Peyer's patch (tissue), 4 donors: ENCODE measurements at regions not wholly inside any gene's neighbourhood (a gene's known extent, or its start where the extent isn't known, plus 50 kb on each side); places are given as distances from the start of the nearest gene placed in this dataset.
A peak's percentile ranks its signal among the peaks of the same experiment; 100 is the strongest.

Source experiments
- DNase-seq, 3 donors: peaks; one replicate each; pipeline ENCODE4 v3.0.0-alpha.2; 2017 to 2019
- H3K27ac ChIP-seq, 4 donors: fragments of 200-600 bp; sonication (generic); one replicate each; pipeline ENCODE4 v1.5.1; 2016 to 2019
- H3K27me3 ChIP-seq, 2 donors: fragments of 200-600 bp; sonication (generic); one replicate each; pipeline ENCODE4 v1.5.1; 2019
- H3K36me3 ChIP-seq, 3 donors: fragments of 200-600 bp; sonication (generic); one replicate each; pipeline ENCODE4 v1.5.1; 2016 to 2019
- H3K4me1 ChIP-seq, 4 donors: fragments of 200-600 bp; sonication (generic); one replicate each; pipeline ENCODE4 v1.5.1; 2016 to 2019
- H3K4me3 ChIP-seq, 4 donors: fragments of 200-600 bp; sonication (generic); 1 replicate in 3 of 4; 2 replicates in 1 of 4; pipeline ENCODE4 v1.5.1; 2016 to 2019; ENCODE audit warnings: mild to moderate bottlenecking in 1 of 4
- H3K9me3 ChIP-seq, 4 donors: fragments of 200-600 bp; sonication (generic); one replicate each; pipeline ENCODE4 v1.5.1; 2016 to 2019; ENCODE audit warnings: mild to moderate bottlenecking in 1 of 4
- POLR2A ChIP-seq, 2 donors: fragments of 450-650 bp; IDR thresholded peaks; one replicate each; pipeline ENCODE4 v1.5.1; 2017; ENCODE audit warnings: antibody characterized with exemption in 2 of 2, mild to moderate bottlenecking in 2 of 2, moderate library complexity in 2 of 2
- TF ChIP-seq, protein P1 (sequence below), 6 experiments: fragments of 450-650 bp in 4 of 6; fragments of 200-600 bp in 2 of 6; sonication (generic) in 1 of 6; IDR thresholded peaks; one replicate each; pipeline ENCODE4 v1.5.1; 2017 to 2019; ENCODE audit warnings: antibody characterized with exemption in 6 of 6, mild to moderate bottlenecking in 3 of 6, moderate library complexity in 1 of 6

DNA sequence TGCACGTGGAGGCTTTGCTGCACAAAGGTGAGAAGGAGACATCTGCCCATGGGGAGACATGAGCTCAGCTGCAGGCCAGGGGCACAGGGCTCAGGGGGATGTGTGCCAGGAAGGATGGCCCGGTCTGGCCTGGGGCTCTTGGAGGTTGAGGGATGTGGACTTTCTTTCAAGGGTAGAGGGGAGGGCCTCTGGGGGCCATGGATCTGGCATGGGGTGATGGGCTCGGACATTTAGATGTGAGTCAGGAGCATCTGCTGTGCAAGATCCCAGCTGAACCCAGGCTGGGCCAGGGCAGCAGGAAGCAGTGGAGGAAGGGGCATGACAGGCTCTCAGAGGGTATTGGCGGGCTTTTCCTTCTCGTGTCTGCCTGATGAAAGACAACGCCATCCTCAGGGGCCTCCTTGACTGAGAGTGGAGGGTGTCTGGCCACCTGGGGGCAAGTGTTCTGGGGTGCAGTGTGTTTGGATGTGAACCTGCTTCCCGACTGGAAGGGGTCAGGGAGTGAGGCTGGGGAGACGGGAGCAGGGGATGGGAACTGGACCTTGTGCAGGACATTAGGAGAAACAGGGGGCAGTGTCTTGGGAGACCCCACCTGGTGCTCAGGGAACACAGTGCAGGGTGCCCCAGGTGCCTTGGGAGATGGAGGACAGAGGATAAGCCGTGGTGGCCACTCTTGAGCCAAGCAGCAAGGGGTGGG lies 156.1 kb downstream of the ERMARD start:
- no peak overlapping the region for H3K27ac ChIP-seq
- no peaks in the 10 kb centered on the region for H3K36me3 ChIP-seq
- DNase-seq, result no peak
- H3K9me3 ChIP-seq, result no peaks in the 10 kb centered on the region
- H3K4me3 ChIP-seq, result no peak overlapping the region
- no peaks in the 10 kb centered on the region for H3K4me1 ChIP-seq
- TF ChIP-seq, protein P1, sequence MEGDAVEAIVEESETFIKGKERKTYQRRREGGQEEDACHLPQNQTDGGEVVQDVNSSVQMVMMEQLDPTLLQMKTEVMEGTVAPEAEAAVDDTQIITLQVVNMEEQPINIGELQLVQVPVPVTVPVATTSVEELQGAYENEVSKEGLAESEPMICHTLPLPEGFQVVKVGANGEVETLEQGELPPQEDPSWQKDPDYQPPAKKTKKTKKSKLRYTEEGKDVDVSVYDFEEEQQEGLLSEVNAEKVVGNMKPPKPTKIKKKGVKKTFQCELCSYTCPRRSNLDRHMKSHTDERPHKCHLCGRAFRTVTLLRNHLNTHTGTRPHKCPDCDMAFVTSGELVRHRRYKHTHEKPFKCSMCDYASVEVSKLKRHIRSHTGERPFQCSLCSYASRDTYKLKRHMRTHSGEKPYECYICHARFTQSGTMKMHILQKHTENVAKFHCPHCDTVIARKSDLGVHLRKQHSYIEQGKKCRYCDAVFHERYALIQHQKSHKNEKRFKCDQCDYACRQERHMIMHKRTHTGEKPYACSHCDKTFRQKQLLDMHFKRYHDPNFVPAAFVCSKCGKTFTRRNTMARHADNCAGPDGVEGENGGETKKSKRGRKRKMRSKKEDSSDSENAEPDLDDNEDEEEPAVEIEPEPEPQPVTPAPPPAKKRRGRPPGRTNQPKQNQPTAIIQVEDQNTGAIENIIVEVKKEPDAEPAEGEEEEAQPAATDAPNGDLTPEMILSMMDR (IDR thresholded peaks at IDR 0.05), result no peak
- TF ChIP-seq POLR2A (IDR thresholded peaks at IDR 0.05), result no peak
- H3K27me3 ChIP-seq, result no peaks in the 10 kb centered on the region

DNA sequence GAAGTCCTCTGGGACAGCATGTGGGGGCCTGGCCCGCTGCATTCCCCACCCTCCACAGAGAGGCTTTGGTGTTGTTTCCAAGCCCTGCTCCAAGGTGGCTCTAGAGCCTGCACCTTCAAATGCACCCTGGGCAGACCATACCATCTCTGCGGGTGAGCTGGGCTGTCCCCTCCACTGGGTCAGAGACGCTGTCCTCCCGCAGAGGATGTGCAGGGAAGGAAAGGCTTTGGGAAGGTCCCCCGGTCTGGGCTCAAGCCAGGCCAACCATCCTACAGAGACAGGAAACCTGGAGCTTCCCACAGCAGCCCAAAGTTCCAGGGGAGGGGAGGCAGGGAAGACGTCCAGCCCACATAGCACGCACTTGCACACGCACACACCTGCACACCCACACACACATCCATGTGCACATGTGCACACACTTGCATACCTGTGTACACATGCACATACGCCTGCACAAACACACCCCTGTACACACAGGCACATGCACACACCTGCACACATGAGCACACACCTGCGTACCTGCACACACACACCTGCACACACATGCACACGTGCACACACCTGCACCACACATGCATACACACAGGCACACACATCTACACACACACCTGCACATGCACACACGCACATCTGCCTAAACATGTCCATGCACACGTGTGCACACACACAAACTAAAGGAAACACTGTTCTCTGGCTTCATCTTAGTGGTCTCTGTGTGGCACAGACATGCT lies 155.4 kb downstream of the ERMARD start:
- no peak overlapping the region for H3K27ac ChIP-seq
- H3K4me3 ChIP-seq, result no peak overlapping the region
- no peaks in the 10 kb centered on the region for H3K27me3 ChIP-seq
- no peaks in the 10 kb centered on the region for H3K36me3 ChIP-seq
- H3K4me1 ChIP-seq, result no peaks in the 10 kb centered on the region
- no peak for DNase-seq
- no peak for TF ChIP-seq POLR2A (IDR thresholded peaks at IDR 0.05)
- TF ChIP-seq, protein P1 (IDR thresholded peaks at IDR 0.05), result no peak
- H3K9me3 ChIP-seq, result no peaks in the 10 kb centered on the region

DNA sequence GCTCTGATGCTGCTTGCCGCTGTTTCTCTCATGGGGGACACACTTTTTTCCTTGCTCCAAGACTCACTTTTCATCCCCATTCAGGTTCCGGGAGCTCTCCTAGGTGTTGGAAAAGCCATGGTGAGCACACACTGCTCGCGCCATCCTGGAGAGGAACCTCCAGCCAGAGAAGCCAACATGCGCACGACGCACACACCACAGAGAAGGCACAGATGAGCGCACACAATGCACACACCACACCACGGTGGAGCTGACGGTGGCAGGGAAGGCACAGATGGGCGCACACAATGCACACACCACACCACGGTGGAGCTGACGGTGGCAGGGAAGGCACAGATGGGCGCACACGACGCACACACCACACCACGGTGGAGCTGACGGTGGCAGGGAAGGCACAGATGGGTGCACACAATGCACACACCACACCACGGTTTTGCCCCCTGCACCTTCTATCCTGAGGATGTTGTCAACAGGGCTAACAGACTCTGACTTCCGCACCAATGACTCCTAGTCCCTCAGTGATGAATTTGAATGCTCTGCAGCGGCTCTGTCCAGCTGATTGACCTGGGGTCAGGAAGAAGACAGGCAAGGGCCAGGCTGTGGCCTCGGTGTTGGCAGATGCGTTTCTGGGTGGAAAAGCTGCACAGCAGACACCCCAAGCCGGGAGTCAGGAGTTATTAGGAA lies 154.7 kb downstream of the ERMARD start:
- Histone ChIP-seq H3K4me3 (no peak overlapping the region), H3K4me1 (no peaks in the 10 kb centered on the region), H3K36me3 (no peaks in the 10 kb centered on the region), H3K27ac (peak overlapping the region in 1 of 4 donors; percentile 35), H3K27me3 (no peaks in the 10 kb centered on the region), H3K9me3 (no peaks in the 10 kb centered on the region)
- DNase-seq, result no peak
- no peak for TF ChIP-seq POLR2A (IDR thresholded peaks at IDR 0.05)
- TF ChIP-seq, protein P1 (IDR thresholded peaks at IDR 0.05), result no peak

DNA sequence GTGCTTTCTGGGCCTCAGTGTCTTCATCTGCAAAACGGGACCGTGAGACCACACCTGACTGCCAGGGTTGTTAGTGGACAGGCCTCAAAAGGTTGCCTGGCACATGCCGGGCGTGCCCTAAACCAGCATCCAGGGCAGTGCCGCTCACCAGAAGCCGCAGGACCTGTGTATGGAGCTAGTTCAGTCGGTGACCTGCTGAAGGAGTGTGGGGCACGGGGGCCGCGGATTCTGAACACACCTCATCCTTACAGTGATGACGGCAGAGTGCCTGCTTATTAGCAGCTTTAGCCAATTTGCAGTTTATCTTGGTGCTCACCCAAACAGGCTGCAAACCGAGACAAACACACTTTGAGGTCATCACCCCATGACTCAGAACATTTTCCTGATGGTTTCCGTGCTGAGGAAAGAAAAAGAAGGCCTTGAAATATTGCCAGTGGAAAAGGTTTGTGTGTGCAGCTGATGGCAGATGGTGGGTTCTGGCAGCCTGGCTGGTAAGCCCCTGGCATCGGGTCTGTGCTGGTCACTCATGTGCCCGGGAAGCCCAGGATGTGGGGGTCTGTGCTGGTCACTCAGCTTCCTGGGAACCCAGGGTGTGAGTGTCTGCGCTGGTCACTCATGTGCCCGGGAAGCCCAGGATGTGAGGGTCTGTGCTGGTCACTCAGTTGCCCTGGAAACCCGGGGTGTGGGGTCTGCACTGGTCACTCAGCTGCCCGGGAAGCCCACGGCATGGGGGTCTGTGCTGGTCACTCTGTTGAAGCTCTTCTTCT lies 153.8 kb downstream of the ERMARD start:
- peak overlapping the region in 2 of 4 donors; percentile 35 to 54 for H3K27ac ChIP-seq
- DNase-seq, result no peak

More for the DNA sequence above, 153.8 kb downstream of the ERMARD start:
- Histone ChIP-seq H3K36me3 (no peaks in the 10 kb centered on the region), H3K4me1 (no peaks in the 10 kb centered on the region), H3K9me3 (no peaks in the 10 kb centered on the region), H3K27me3 (no peaks in the 10 kb centered on the region), H3K4me3 (no peak overlapping the region)
- no peak for TF ChIP-seq POLR2A (IDR thresholded peaks at IDR 0.05)
- TF ChIP-seq, protein P1 (IDR thresholded peaks at IDR 0.05), result no peak
